Suprapubic skin (tissue), 4 donors: ENCODE measurements at regions not wholly inside any gene's neighbourhood (a gene's known extent, or its start where the extent isn't known, plus 50 kb on each side); places are given as distances from the start of the nearest gene placed in this dataset.
A peak's percentile ranks its signal among the peaks of the same experiment; 100 is the strongest.

Experiments
- DNase-seq, 2 donors: peaks; one replicate each; pipeline ENCODE4 v3.0.0-alpha.2; 2019; ENCODE audit warnings: low spot score in 2 of 2
- H3K27ac ChIP-seq: fragments of 200-600 bp; sonication (generic); one replicate; pipeline ENCODE4 v1.5.1; 2019
- H3K27me3 ChIP-seq: fragments of 200-600 bp; sonication (generic); one replicate; pipeline ENCODE4 v1.5.1; 2019
- H3K36me3 ChIP-seq: fragments of 200-600 bp; sonication (generic); one replicate; pipeline ENCODE4 v1.5.1; 2019
- H3K4me1 ChIP-seq: fragments of 200-600 bp; sonication (generic); one replicate; pipeline ENCODE4 v1.5.1; 2019
- H3K4me3 ChIP-seq: fragments of 200-600 bp; sonication (generic); one replicate; pipeline ENCODE4 v1.5.1; 2019; ENCODE audit warnings: mild to moderate bottlenecking
- H3K9me3 ChIP-seq: fragments of 200-600 bp; sonication (generic); one replicate; pipeline ENCODE4 v1.5.1; 2019
- EP300 ChIP-seq: sonication (generic); formaldehyde crosslinking; IDR thresholded peaks from one replicate; pipeline ENCODE4 v1.6.1; 2017; ENCODE audit warnings: antibody characterized with exemption
- POLR2A ChIP-seq, 2 donors: fragments of 450-650 bp; IDR thresholded peaks; one replicate each; pipeline ENCODE4 v1.6.1; 2017; ENCODE audit warnings: antibody characterized with exemption in 2 of 2, mild to moderate bottlenecking in 2 of 2, moderate library complexity in 2 of 2
- POLR2AphosphoS5 ChIP-seq, 3 donors: sonication (generic); formaldehyde crosslinking; IDR thresholded peaks; one replicate each; pipeline ENCODE4 v1.6.1; 2017; ENCODE audit warnings: antibody characterized with exemption in 3 of 3
- WGBS: methylation state at CpG from one replicate; pipeline ENCODE4 v1.1.5; 2018; 5-methylcytosine and 5-hydroxymethylcytosine counted together
- TF ChIP-seq, protein P1 (sequence below), 2 donors: fragments of 200-600 bp in 1 of 2; fragments of 450-650 bp in 1 of 2; sonication (generic) in 1 of 2; IDR thresholded peaks; one replicate each; pipeline ENCODE4 v1.5.1; 2016 to 2019; ENCODE audit warnings: antibody characterized with exemption in 2 of 2, mild to moderate bottlenecking in 1 of 2, moderate library complexity in 1 of 2

DNA sequence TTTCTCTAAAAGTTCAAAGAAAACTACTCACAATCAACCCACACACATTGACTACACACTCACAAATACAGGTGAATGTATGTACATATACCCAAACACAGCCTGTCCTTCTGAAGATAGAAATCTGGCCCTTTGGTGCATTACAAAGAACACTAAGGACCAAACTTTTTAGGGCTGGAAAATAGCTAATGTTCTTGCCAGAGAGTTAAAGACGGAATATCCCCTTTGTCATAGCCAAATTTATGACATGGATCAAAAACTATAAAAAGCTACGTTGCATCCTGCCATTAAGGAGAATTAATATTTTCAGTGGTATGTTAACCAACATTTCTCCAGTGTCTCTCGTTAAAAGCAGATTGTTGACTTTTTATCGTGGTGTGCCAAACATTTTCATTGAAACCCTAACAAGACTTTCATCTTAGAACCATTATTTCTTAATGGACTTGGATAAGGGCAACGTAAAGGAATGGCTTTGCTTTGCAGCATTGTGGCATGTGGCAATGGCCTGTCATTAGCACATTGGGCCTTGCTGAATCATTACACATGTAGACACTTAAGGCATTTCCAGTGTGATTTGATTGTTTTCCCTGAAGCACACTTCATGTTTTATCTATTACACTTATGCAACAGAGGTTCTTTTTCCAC is 150.9 kb upstream of the MEOX2 start:
- H3K4me3 ChIP-seq: no peak overlapping the region
- H3K4me1 ChIP-seq: peaks cover 9% of the 10 kb centered on the region
- H3K36me3 ChIP-seq: no peaks in the 10 kb centered on the region
- TF ChIP-seq POLR2AphosphoS5 (IDR thresholded peaks at IDR 0.05) (peak in 1 of 3 donors; percentile 21), EP300 (no peak), POLR2A (IDR thresholded peaks at IDR 0.05) (no peak)
- TF ChIP-seq, protein P1, sequence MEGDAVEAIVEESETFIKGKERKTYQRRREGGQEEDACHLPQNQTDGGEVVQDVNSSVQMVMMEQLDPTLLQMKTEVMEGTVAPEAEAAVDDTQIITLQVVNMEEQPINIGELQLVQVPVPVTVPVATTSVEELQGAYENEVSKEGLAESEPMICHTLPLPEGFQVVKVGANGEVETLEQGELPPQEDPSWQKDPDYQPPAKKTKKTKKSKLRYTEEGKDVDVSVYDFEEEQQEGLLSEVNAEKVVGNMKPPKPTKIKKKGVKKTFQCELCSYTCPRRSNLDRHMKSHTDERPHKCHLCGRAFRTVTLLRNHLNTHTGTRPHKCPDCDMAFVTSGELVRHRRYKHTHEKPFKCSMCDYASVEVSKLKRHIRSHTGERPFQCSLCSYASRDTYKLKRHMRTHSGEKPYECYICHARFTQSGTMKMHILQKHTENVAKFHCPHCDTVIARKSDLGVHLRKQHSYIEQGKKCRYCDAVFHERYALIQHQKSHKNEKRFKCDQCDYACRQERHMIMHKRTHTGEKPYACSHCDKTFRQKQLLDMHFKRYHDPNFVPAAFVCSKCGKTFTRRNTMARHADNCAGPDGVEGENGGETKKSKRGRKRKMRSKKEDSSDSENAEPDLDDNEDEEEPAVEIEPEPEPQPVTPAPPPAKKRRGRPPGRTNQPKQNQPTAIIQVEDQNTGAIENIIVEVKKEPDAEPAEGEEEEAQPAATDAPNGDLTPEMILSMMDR (IDR thresholded peaks at IDR 0.05): no peak
- no peaks in the 10 kb centered on the region for H3K9me3 ChIP-seq
- 27% methylated on average over 5 of the region's 5 CpGs for WGBS
- no peak for DNase-seq
- H3K27ac ChIP-seq: no peak overlapping the region
- H3K27me3 ChIP-seq: no peaks in the 10 kb centered on the region

- Histone ChIP-seq H3K4me1 (peaks cover 9% of the 10 kb centered on the region), H3K4me3 (no peak overlapping the region), H3K9me3 (no peaks in the 10 kb centered on the region), H3K27me3 (no peaks in the 10 kb centered on the region), H3K36me3 (no peaks in the 10 kb centered on the region), H3K27ac (no peak overlapping the region)
- DNase-seq: no peak
- WGBS: 72% methylated on average over 2 of the region's 2 CpGs
- TF ChIP-seq POLR2AphosphoS5 (IDR thresholded peaks at IDR 0.05): no peak
- TF ChIP-seq, protein P1 (IDR thresholded peaks at IDR 0.05): no peak
- no peak for TF ChIP-seq POLR2A (IDR thresholded peaks at IDR 0.05)
- TF ChIP-seq EP300: no peak
Measured at GRCh38 chr7:15836651-15837050, 150.2 kb upstream of the MEOX2 start.

DNA sequence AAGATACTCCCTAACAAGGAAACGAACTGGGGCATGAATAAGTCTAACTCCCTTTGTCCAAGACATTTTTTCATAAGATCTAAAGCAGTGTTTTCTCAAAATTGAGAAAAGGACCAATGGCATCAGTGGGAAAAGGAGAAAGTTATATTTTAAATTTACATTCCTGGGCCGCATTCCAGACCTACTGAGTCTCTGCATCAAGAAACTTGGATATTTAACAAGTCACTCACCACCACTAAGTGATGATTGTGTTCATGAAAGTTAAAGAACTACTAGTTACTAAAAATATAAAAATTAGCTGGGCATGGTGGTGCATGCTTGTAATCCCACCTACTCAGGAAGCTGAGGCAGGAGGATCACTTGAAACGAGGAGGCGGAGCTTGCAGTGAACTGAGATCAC is 149.6 kb upstream of the MEOX2 start:
- TF ChIP-seq POLR2A (IDR thresholded peaks at IDR 0.05): no peak
- H3K36me3 ChIP-seq: no peaks in the 10 kb centered on the region
- 87% methylated on average over 4 of the region's 4 CpGs for WGBS
- peaks cover 9% of the 10 kb centered on the region for H3K4me1 ChIP-seq
- H3K9me3 ChIP-seq: no peaks in the 10 kb centered on the region
- no peak overlapping the region for H3K4me3 ChIP-seq
- no peak overlapping the region for H3K27ac ChIP-seq
- no peak for DNase-seq
- H3K27me3 ChIP-seq: no peaks in the 10 kb centered on the region

- no peaks in the 10 kb centered on the region for H3K27me3 ChIP-seq
- no peak for TF ChIP-seq POLR2AphosphoS5 (IDR thresholded peaks at IDR 0.05)
- TF ChIP-seq, protein P1 (IDR thresholded peaks at IDR 0.05): no peak
- TF ChIP-seq EP300: no peak
- TF ChIP-seq POLR2A (IDR thresholded peaks at IDR 0.05): no peak
- peaks cover 9% of the 10 kb centered on the region for H3K4me1 ChIP-seq
- no peak overlapping the region for H3K4me3 ChIP-seq
- H3K27ac ChIP-seq: no peak overlapping the region
- no peaks in the 10 kb centered on the region for H3K36me3 ChIP-seq
- no peaks in the 10 kb centered on the region for H3K9me3 ChIP-seq
- DNase-seq: no peak
Measured at GRCh38 chr7:15834446-15834845, 148.0 kb upstream of the MEOX2 start.

DNA sequence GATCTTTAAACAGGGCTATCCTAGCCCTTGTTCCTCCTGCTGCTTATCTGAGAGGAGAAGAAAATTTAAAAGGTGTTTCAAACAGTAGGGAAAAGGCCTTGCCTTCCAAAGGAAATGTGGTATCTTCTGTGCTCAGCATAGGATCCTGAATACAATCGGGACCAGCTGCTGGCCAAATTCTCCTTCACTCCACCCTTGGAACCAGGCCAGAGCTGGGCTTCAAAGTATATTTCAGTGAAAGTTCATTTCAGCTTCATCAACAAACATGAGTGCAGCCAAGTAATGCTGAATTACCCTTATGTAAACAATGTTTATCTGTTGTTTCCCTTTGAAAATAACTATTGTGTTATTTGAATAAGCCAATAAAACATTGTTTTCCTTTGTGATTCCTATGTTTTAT is 146.5 kb upstream of the MEOX2 start:
- Histone ChIP-seq H3K27ac (no peak overlapping the region), H3K4me1 (peaks cover 6% of the 10 kb centered on the region), H3K27me3 (no peaks in the 10 kb centered on the region), H3K4me3 (no peak overlapping the region), H3K9me3 (no peaks in the 10 kb centered on the region), H3K36me3 (no peaks in the 10 kb centered on the region)
- WGBS: 17% methylated on average over 1 of the region's 1 CpG
- TF ChIP-seq, protein P1 (IDR thresholded peaks at IDR 0.05): no peak
- TF ChIP-seq POLR2AphosphoS5 (IDR thresholded peaks at IDR 0.05) (no peak), EP300 (no peak), POLR2A (IDR thresholded peaks at IDR 0.05) (no peak)
- no peak for DNase-seq

- TF ChIP-seq POLR2A (IDR thresholded peaks at IDR 0.05) (no peak), EP300 (no peak), POLR2AphosphoS5 (IDR thresholded peaks at IDR 0.05) (no peak)
- TF ChIP-seq, protein P1 (IDR thresholded peaks at IDR 0.05): no peak
Measured at GRCh38 chr7:15831606-15832005, 145.1 kb upstream of the MEOX2 start.

More at GRCh38 chr7:15831606-15832005, 145.1 kb upstream of the MEOX2 start:
- Histone ChIP-seq H3K4me3 (no peak overlapping the region), H3K4me1 (peaks cover 4% of the 10 kb centered on the region), H3K9me3 (no peaks in the 10 kb centered on the region), H3K27me3 (no peaks in the 10 kb centered on the region), H3K36me3 (no peaks in the 10 kb centered on the region), H3K27ac (no peak overlapping the region)
- WGBS: 46% methylated on average over 3 of the region's 3 CpGs
- DNase-seq: no peak
